GM21717 (cell line): ENCODE measurements at regions not wholly inside any gene's neighbourhood (a gene's known extent, or its start where the extent isn't known, plus 50 kb on each side); places are given as distances from the start of the nearest gene placed in this dataset.

ENCODE experiments used
- ATAC-seq: cut with Tn5 transposase; IDR thresholded peaks from one replicate; pipeline ENCODE4 v1.9.1; 2021; ENCODE audit warnings: mild to moderate bottlenecking, moderate library complexity; ENCODE audit not compliant: unreplicated experiment

GRCh38 chr9:103397868-103398600, 402.9 kb downstream of the CYLC2 start:
- ATAC-seq, result peak; percentile 95

DNA sequence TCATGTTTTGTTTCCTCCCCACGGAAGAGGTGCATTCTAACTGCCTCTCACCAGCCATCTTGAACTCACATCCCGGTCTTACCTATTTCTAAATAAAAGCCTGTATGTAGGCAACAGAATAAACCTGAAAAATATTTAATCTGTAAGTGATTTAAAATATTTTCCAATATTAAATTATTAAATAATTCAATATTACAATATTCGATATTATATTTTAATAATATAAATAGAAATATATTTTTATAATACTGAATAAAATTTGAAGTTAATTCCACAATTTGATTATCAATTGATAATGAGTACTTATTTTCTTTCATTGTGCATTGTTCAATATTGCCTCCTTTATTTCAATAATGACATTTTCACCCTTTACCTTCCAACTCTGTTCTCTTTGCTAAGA, 404.4 kb downstream of the CYLC2 start:
- no peak for ATAC-seq

GRCh38 chr9:103407260-103407659, 412.1 kb downstream of the CYLC2 start:
- ATAC-seq, result no peak

DNA sequence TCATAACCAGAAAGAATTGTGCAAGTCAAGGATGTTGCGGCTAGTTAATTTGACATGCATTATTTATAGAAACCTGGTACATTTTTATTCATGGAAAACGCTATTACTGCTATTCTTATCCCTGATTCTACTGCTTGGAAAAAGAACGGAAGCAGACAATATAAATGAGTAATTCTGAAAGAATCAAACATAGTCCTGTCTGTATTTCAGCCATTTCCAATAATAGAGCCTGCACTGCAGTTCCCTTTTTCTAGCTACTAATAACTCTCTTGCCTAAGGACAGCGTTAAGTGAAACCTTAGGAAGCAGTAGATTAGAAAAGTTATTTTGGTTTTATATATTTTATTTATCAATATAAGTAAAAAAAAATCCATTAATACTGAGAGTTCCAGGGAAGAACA, 414.9 kb downstream of the CYLC2 start:
- no peak for ATAC-seq

DNA sequence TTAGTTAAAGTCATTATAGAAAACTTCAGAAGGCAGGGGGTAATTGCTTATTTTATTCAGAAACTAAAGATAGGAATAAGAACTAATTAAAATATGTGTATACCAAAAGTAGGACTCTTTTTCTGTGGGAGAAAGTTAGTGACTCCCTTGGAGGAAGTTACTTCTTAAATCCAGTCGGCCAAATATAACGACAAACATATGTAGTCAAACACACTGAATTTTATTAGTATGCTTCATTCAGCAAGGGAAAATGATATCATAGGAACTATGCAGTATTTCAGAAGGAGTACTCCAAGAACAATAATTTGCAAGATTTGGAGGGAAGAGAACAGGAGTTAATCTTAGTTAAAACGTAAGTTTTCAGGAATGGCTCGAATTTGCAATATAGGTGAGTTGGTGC, 432.6 kb downstream of the CYLC2 start:
- ATAC-seq, result no peak

DNA sequence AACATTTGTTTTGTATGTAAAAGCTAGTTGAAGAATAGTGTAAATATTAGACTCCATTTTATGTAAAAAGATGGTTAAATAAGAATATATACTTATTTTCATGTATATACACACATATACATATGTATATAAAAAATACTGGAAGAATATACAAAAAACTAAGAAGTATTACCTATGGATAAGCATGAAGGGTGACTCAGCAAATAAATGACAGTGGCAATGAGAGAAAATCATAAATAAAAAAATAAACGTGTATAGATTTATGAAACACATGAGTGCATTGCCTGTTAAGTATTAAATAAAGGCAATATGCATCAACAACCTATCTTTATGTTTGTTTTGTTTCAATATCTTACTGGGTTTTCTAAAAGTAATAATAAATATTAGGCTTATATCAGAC, 435.3 kb downstream of the CYLC2 start:
- no peak for ATAC-seq

- ATAC-seq, result no peak
These were observed 436.7 kb downstream of the CYLC2 start for GRCh38 chr9:103431809-103432208.

DNA sequence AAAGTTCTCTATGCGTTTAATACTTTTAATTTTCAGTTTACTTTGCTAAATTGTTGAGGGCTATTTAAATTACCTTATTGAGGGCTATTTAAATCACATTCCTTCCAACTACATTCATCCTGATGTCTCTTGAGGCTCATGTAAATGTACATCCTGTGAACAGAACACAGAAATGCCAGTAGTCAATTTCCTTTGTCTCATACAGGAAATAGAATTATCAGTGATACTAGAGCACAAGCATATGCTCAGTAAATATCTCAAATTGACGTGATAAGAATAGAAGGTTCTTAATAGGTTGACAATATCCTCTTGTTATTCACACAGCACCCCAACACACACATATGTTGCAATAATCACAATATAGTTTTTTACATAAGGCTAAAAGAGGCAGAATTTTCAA, 449.0 kb downstream of the CYLC2 start:
- no peak for ATAC-seq

DNA sequence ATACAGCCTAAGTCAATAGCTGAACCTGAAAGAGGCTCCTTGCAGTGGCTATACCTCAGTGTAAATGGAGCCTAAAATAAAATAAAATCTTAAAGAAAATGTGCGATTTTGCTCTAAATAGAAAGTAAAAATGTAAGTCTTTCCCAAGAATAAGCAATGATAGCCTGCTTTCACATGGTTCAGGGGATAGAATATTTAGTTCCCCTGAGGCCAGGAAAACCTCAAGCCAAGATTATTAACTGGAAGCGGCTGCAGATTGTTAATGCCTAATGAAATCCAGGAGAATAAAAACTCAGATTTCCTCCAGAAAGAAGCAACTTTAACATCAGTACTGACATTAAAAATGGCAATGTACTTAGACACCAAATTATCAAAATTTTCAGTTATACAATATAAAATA, 463.7 kb downstream of the CYLC2 start:
- no peak for ATAC-seq

- ATAC-seq, result no peak
These were observed 476.1 kb downstream of the CYLC2 start for GRCh38 chr9:103471241-103471640.

DNA sequence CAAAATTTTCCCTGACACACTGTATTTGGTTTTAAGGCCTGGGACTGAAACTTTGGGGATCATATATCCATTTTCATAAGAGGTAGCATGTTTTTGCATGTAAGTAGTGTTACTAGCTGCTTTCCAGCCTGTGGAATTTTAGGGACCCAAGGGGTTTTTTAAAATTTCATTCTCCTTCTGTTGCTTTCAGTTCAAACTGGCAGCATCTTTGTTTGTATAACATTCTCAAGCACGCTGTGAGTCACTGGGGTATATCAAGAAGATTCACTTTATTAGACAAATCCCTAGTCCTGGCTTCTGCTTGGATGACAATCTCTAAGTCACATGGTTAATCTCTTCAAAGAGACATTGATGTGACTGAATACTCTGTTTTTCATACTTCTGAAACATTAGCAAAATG, 479.0 kb downstream of the CYLC2 start:
- ATAC-seq, result no peak

DNA sequence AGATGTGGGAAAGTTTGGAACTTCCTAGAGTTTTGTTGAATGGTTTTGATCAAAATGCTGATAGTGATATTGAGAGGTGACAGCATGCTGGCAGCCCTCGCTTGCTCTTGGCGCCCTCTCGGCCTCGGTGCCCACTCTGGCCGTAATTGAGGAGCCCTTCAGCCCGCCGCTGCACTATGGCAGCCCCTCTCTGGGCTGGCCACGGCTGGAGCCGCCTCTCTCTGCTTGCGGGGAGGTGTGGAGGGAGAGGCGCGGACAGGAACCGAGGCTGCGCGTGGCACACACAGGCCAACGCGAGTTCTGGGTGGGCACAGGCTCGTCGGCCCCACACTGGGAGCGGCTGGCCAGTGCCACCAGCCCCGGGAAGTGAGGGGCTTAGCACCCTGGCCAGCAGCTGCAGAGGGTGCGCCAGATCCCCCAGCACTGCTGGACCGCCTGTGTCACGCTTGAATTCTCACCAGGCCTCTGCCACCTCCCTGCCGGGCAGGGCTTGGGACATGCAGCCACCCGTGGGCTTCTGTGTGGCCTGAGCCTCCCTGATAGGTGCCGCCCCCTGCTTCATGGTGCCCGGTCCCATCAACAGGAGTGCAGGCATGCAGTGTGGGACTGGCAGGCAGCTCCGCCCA, 488.5 kb downstream of the CYLC2 start:
- ATAC-seq, result no peak

DNA sequence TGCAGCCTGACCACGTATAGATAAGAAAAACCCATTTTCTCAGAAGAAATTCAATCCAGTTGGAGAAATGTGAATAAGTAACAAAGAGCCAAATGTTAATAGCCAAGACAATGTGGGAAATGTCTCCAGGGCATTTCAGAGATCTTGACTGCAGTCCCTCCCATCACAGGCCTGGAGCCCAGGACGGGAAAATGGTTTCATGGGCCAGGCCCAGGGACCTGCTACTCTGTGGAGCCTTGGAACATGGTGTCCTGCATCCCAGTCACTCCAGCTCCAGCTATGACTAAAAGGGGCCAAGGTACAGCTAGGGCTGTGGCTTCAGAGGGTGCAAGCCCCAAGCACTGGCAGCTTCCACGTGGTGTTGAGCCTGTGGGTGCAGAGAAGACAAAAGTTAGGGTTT, 490.0 kb downstream of the CYLC2 start:
- ATAC-seq, result no peak

GRCh38 chr9:103514767-103515166, 519.6 kb downstream of the CYLC2 start:
- no peak for ATAC-seq

GRCh38 chr9:103522409-103522808, 527.3 kb downstream of the CYLC2 start:
- ATAC-seq, result no peak

DNA sequence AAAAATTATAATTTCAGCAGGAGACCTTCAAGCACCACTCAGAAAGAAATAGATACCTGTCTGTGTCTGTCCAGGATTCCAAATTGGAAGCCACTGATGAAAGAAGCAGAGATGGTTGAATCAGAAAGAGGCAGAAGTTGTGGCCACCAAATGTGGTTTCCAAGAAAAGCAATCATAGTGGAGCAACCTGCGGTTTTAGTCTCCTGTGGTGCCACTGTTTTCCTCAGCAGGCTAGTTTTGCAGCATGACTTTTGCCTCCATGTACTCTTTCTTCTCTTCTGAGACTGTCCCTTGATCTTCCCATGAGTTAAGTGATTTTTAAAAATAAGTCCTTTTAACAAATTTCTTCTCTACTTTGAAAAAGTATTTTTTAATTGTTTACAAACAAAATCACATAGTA, 535.8 kb downstream of the CYLC2 start:
- no peak for ATAC-seq

DNA sequence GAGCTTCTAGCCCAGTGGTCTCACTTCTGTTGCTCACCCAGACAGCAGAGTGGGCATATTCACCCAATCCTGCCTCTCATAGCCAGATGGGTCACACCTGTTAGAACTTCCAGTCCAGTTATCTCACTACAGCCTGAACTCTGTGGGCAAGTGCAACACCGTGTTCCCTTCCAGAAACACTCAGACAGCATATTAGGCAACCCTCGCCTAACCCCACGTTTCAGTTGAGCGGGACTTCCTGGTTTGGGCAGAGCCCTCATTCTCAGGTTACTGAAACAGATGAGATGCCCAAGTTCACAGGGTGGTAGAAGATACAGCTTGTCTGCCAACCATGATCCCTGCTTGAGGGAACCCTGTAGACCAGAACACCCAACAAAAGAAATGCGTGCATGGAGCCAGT, 538.2 kb downstream of the CYLC2 start:
- ATAC-seq, result no peak

DNA sequence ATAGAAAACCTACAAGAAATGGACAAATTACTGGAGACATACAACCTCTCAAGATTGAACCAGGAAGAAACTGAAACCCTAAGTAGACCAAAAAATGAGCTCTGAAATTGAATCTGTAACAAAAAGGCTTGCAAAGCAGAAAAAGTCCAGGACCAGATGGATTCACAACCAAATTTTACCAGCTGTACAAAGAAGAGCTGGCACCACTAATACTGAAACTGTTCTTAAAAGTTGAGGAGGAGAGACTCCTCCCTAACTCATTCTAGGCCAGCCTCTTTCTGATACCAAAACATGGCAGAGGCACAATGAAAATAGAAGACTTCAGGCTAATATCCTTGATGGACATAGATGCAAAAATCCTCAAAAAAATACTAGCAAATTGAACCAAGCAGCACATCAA, 542.3 kb downstream of the CYLC2 start:
- ATAC-seq, result no peak

GRCh38 chr9:103545260-103545659, 548.8 kb upstream of the SMC2 start:
- ATAC-seq, result no peak

DNA sequence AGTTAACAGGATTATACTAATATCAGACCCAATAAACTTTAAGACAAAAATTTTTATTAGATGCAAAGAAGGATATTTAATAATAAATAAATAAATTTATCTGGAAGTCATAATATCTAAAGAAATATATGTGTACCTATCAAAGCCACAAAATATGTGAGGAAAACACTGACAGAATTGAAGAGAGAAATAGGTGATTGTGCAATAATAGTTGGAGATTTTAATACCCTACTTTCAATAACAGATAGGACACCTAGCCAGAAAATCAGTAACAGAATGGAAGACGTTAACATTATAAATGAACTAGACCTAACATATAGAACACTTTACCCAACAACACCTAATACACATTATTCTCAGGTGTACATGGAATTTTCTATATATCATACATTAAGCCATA, 541.4 kb upstream of the SMC2 start:
- no peak for ATAC-seq

- ATAC-seq, result no peak
These were observed 520.1 kb upstream of the SMC2 start for GRCh38 chr9:103574056-103574455.

- no peak for ATAC-seq
These were observed 507.4 kb upstream of the SMC2 start for GRCh38 chr9:103586721-103587120.

- ATAC-seq, result no peak
These were observed 492.8 kb upstream of the SMC2 start for GRCh38 chr9:103601287-103601686.
